Suprapubic skin (tissue), 4 donors: ENCODE measurements at regions not wholly inside any gene's neighbourhood (a gene's known extent, or its start where the extent isn't known, plus 50 kb on each side); places are given as distances from the start of the nearest gene placed in this dataset.
"Not testable (repeated sequence)": the region's sequence is repeated elsewhere in the genome, so short reads cannot be mapped to it uniquely, and the experiment has no call there.

ENCODE experiments used
- DNase-seq, 2 donors: peaks; one replicate each; pipeline ENCODE4 v3.0.0-alpha.2; 2019; ENCODE audit warnings: low spot score in 2 of 2
- H3K27ac ChIP-seq: fragments of 200-600 bp; sonication (generic); one replicate; pipeline ENCODE4 v1.5.1; 2019
- H3K27me3 ChIP-seq: fragments of 200-600 bp; sonication (generic); one replicate; pipeline ENCODE4 v1.5.1; 2019
- H3K36me3 ChIP-seq: fragments of 200-600 bp; sonication (generic); one replicate; pipeline ENCODE4 v1.5.1; 2019
- H3K4me1 ChIP-seq: fragments of 200-600 bp; sonication (generic); one replicate; pipeline ENCODE4 v1.5.1; 2019
- H3K4me3 ChIP-seq: fragments of 200-600 bp; sonication (generic); one replicate; pipeline ENCODE4 v1.5.1; 2019; ENCODE audit warnings: mild to moderate bottlenecking
- H3K9me3 ChIP-seq: fragments of 200-600 bp; sonication (generic); one replicate; pipeline ENCODE4 v1.5.1; 2019
- EP300 ChIP-seq: sonication (generic); formaldehyde crosslinking; IDR thresholded peaks from one replicate; pipeline ENCODE4 v1.6.1; 2017; ENCODE audit warnings: antibody characterized with exemption
- POLR2A ChIP-seq, 2 donors: fragments of 450-650 bp; IDR thresholded peaks; one replicate each; pipeline ENCODE4 v1.6.1; 2017; ENCODE audit warnings: antibody characterized with exemption in 2 of 2, mild to moderate bottlenecking in 2 of 2, moderate library complexity in 2 of 2
- POLR2AphosphoS5 ChIP-seq, 3 donors: sonication (generic); formaldehyde crosslinking; IDR thresholded peaks; one replicate each; pipeline ENCODE4 v1.6.1; 2017; ENCODE audit warnings: antibody characterized with exemption in 3 of 3
- WGBS: methylation state at CpG from one replicate; pipeline ENCODE4 v1.1.5; 2018; 5-methylcytosine and 5-hydroxymethylcytosine counted together
- TF ChIP-seq, protein P1 (sequence below), 2 donors: fragments of 200-600 bp in 1 of 2; fragments of 450-650 bp in 1 of 2; sonication (generic) in 1 of 2; IDR thresholded peaks; one replicate each; pipeline ENCODE4 v1.5.1; 2016 to 2019; ENCODE audit warnings: antibody characterized with exemption in 2 of 2, mild to moderate bottlenecking in 1 of 2, moderate library complexity in 1 of 2

DNA sequence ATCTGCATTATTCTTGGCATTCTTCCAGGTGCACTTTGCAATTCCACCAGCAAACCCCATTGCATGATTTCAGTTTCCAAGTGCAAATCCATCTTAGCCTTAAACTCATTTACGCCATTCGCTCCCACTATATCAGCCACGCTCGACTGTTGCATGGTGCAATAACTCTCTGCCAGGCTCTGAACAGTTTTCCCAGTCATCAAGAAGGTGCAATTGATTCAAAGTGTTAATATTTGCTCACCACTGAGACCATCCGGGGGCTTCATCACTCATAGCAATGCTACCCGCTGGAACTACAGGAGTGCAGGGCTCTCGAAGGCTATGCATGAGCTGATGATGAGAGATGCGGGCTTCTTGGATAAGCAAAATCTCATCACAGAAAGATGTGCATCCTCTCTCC is 488.2 kb downstream of the OMA1 start:
- H3K4me1 ChIP-seq: no peaks in the 10 kb centered on the region
- 95% methylated on average over 8 of the region's 8 CpGs for WGBS
- no peak overlapping the region for H3K27ac ChIP-seq
- peaks cover 3% of the 10 kb centered on the region for H3K27me3 ChIP-seq
- no peaks in the 10 kb centered on the region for H3K9me3 ChIP-seq
- H3K36me3 ChIP-seq: no peaks in the 10 kb centered on the region
- H3K4me3 ChIP-seq: no peak overlapping the region
- no peak for TF ChIP-seq POLR2A (IDR thresholded peaks at IDR 0.05)
- no peak for TF ChIP-seq EP300
- TF ChIP-seq POLR2AphosphoS5 (IDR thresholded peaks at IDR 0.05): no peak
- TF ChIP-seq, protein P1, sequence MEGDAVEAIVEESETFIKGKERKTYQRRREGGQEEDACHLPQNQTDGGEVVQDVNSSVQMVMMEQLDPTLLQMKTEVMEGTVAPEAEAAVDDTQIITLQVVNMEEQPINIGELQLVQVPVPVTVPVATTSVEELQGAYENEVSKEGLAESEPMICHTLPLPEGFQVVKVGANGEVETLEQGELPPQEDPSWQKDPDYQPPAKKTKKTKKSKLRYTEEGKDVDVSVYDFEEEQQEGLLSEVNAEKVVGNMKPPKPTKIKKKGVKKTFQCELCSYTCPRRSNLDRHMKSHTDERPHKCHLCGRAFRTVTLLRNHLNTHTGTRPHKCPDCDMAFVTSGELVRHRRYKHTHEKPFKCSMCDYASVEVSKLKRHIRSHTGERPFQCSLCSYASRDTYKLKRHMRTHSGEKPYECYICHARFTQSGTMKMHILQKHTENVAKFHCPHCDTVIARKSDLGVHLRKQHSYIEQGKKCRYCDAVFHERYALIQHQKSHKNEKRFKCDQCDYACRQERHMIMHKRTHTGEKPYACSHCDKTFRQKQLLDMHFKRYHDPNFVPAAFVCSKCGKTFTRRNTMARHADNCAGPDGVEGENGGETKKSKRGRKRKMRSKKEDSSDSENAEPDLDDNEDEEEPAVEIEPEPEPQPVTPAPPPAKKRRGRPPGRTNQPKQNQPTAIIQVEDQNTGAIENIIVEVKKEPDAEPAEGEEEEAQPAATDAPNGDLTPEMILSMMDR (IDR thresholded peaks at IDR 0.05): no peak
- DNase-seq: no peak

GRCh38 chr1:58057826-58058225 is 488.7 kb downstream of the OMA1 start:
- H3K27ac ChIP-seq: no peak overlapping the region
- no peaks in the 10 kb centered on the region for H3K9me3 ChIP-seq
- DNase-seq: no peak
- H3K27me3 ChIP-seq: peaks cover 3% of the 10 kb centered on the region
- no peak overlapping the region for H3K4me3 ChIP-seq
- TF ChIP-seq EP300: no peak
- no peak for TF ChIP-seq POLR2A (IDR thresholded peaks at IDR 0.05)
- TF ChIP-seq POLR2AphosphoS5 (IDR thresholded peaks at IDR 0.05): no peak
- TF ChIP-seq, protein P1 (IDR thresholded peaks at IDR 0.05): no peak
- H3K36me3 ChIP-seq: no peaks in the 10 kb centered on the region
- H3K4me1 ChIP-seq: no peaks in the 10 kb centered on the region

DNA sequence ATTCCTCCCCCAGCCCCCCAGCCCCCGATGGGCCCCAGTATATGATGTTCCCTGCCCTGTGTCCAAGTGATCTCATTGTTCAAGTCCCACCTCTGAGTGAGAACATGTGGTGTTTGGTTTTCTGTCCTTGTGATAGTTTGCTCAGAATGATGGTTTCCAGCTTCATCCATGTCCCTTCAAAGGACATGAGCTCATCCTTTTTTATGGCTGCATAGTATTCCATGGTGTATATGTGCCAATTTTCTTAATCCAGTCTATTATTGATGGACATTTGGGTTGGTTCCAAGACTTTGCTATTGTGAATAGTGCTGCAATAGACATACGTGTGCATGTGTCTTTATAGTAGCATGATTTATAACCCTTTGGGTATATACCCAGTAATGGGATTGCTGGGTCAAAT is 495.3 kb downstream of the OMA1 start:
- H3K36me3 ChIP-seq, H3K27me3 ChIP-seq, H3K27ac ChIP-seq, H3K9me3 ChIP-seq, DNase-seq, H3K4me1 ChIP-seq, H3K4me3 ChIP-seq: not testable (repeated sequence)
- 83% methylated on average over 2 of the region's 2 CpGs for WGBS

DNA sequence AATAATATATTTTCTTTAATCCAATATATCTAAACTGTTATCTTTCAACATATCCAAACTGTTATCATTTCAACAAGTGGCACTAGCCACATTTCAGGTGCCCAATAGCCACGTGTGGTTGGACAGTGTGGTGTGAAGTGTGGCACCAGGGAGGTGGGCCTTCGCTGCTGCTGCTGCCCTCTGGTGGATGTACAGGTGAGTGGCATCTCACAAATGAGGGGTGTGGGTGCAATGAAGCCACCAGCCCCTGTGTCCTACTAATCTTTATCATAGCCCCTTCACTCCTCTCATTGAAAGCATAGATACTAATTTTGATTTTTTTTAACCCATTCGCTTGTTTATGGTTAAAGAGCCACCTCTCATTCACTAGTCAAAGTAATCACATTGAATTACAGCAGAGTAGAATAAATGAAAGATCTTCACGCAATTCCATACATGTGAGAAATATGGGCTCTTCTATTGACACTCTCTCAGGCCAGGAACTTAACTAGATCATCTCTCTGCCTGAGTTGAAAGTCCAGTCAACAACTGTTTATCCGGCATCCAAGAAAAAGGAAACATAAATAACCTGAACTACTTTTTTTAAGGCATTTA is 499.2 kb downstream of the OMA1 start:
- Histone ChIP-seq H3K9me3 (no peaks in the 10 kb centered on the region), H3K27ac (no peak overlapping the region), H3K27me3 (no peaks in the 10 kb centered on the region), H3K36me3 (no peaks in the 10 kb centered on the region), H3K4me3 (no peak overlapping the region), H3K4me1 (no peaks in the 10 kb centered on the region)
- WGBS: 67% methylated on average over 5 of the region's 5 CpGs
- no peak for DNase-seq
- TF ChIP-seq, protein P1 (IDR thresholded peaks at IDR 0.05): peak; percentile 9 to 61
- TF ChIP-seq POLR2AphosphoS5 (IDR thresholded peaks at IDR 0.05) (no peak), POLR2A (IDR thresholded peaks at IDR 0.05) (no peak), EP300 (no peak)

DNA sequence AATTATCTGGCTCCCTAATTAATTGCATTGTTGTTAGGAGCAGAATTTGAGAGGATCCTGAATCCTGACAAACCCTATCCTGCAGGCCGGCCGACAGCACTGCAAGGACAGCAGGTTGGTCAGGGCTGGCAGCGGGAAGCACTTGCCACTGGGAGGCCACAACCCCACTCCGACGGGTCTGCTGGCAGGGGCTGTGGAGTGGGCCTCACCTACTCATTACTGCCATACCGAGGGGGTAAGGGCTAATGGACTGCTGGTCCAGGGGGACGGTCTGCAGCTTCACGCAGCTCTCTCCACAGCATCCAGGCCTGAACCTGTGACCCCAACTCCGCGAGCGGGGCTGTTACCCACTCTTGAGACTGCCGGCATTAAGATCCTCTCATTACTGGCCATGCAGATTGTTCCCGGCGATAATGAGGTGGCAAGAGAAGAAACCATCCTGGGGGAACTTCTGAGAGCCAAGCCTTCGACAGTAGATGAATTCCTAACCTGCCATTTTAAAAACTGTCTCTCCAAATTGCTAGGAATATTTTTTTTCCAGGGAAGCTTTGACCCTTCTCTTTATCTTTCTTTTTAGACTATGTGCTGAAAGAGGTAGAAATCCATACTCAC is 501.3 kb downstream of the OMA1 start:
- no peaks in the 10 kb centered on the region for H3K4me1 ChIP-seq

More for the DNA sequence above, 501.3 kb downstream of the OMA1 start:
- Histone ChIP-seq H3K27me3 (no peaks in the 10 kb centered on the region), H3K4me3 (no peak overlapping the region), H3K36me3 (no peaks in the 10 kb centered on the region), H3K27ac (no peak overlapping the region), H3K9me3 (no peaks in the 10 kb centered on the region)
- DNase-seq: no peak
- 90% methylated on average over 15 of the region's 15 CpGs for WGBS
- TF ChIP-seq EP300: no peak
- TF ChIP-seq POLR2AphosphoS5 (IDR thresholded peaks at IDR 0.05): no peak
- TF ChIP-seq POLR2A (IDR thresholded peaks at IDR 0.05): no peak
- TF ChIP-seq, protein P1 (IDR thresholded peaks at IDR 0.05): no peak
